Peyer's patch (tissue), 4 donors: ENCODE measurements at regions not wholly inside any gene's neighbourhood (a gene's known extent, or its start where the extent isn't known, plus 50 kb on each side); places are given as distances from the start of the nearest gene placed in this dataset.

ENCODE experiments used
- POLR2A ChIP-seq, 2 donors: fragments of 450-650 bp; IDR thresholded peaks; one replicate each; pipeline ENCODE4 v1.5.1; 2017; ENCODE audit warnings: antibody characterized with exemption in 2 of 2, mild to moderate bottlenecking in 2 of 2, moderate library complexity in 2 of 2
- TF ChIP-seq, protein P1 (sequence below), 6 experiments: fragments of 450-650 bp in 4 of 6; fragments of 200-600 bp in 2 of 6; sonication (generic) in 1 of 6; IDR thresholded peaks; one replicate each; pipeline ENCODE4 v1.5.1; 2017 to 2019; ENCODE audit warnings: antibody characterized with exemption in 6 of 6, mild to moderate bottlenecking in 3 of 6, moderate library complexity in 1 of 6

DNA sequence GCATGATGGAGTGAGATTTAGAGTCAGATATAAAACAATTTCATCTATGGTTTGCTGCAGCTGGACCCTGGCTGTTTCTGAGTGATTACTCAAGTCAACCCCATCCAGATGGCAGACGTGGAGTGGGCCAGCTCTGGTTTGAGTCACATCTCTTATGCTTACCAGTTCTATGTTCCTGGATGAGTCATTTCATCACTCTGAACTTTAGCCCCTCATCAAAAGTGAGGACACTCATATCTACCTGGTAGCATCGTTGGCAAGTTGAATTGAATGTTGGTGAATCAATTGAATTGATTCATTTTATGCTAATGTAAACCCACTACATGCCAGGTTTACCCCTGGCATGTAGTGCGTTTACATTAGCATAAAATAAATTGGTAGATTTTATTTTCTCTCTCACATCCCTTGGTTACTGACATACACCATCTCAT, 176.4 kb downstream of the FGF18 start:
- TF ChIP-seq, protein P1, sequence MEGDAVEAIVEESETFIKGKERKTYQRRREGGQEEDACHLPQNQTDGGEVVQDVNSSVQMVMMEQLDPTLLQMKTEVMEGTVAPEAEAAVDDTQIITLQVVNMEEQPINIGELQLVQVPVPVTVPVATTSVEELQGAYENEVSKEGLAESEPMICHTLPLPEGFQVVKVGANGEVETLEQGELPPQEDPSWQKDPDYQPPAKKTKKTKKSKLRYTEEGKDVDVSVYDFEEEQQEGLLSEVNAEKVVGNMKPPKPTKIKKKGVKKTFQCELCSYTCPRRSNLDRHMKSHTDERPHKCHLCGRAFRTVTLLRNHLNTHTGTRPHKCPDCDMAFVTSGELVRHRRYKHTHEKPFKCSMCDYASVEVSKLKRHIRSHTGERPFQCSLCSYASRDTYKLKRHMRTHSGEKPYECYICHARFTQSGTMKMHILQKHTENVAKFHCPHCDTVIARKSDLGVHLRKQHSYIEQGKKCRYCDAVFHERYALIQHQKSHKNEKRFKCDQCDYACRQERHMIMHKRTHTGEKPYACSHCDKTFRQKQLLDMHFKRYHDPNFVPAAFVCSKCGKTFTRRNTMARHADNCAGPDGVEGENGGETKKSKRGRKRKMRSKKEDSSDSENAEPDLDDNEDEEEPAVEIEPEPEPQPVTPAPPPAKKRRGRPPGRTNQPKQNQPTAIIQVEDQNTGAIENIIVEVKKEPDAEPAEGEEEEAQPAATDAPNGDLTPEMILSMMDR (IDR thresholded peaks at IDR 0.05) = no peak
- no peak for TF ChIP-seq POLR2A (IDR thresholded peaks at IDR 0.05)
